Stimulated activated CD4-positive, alpha-beta T cell treated with anti-CD3 and anti-CD28 coated beads, Interleukin-2, amount 100 ng/mL, for 4 hours (primary cell): ENCODE measurements at regions not wholly inside any gene's neighbourhood (a gene's known extent, or its start where the extent isn't known, plus 50 kb on each side); places are given as distances from the start of the nearest gene placed in this dataset.
A peak's percentile ranks its signal among the peaks of the same experiment; 100 is the strongest.

ENCODE experiments used
- DNase-seq: peaks from one replicate; pipeline ENCODE4 v3.0.0-alpha.2; 2020; ENCODE audit warnings: low read depth

- no peak for DNase-seq
Measured at GRCh38 chr13:48181482-48182145, 51.4 kb upstream of the ITM2B start.

GRCh38 chr13:48178126-48178525 lies 54.9 kb upstream of the ITM2B start:
- DNase-seq = no peak

- DNase-seq = no peak
Measured at GRCh38 chr13:48176781-48177180, 56.2 kb upstream of the ITM2B start.

GRCh38 chr13:48175185-48175584 lies 57.8 kb upstream of the ITM2B start:
- no peak for DNase-seq

GRCh38 chr13:48167866-48168265 lies 65.1 kb upstream of the ITM2B start:
- DNase-seq = no peak

- DNase-seq = no peak
Measured at GRCh38 chr13:48165727-48166126, 67.3 kb upstream of the ITM2B start.

GRCh38 chr13:48165063-48165462 lies 67.9 kb upstream of the ITM2B start:
- no peak for DNase-seq

- DNase-seq = no peak
Measured at GRCh38 chr13:48163061-48163460, 68.2 kb upstream of the MED4 start.

GRCh38 chr13:48162217-48162616 lies 67.3 kb upstream of the MED4 start:
- DNase-seq = no peak

- DNase-seq = no peak
Measured at GRCh38 chr13:48161530-48162179, 66.8 kb upstream of the MED4 start.

GRCh38 chr13:48160606-48161278 lies 65.8 kb upstream of the MED4 start:
- DNase-seq = no peak

GRCh38 chr13:48159826-48160225 lies 64.9 kb upstream of the MED4 start:
- no peak for DNase-seq

- no peak for DNase-seq
Measured at GRCh38 chr13:48159401-48159800, 64.5 kb upstream of the MED4 start.

GRCh38 chr13:48158915-48159314 lies 64.0 kb upstream of the MED4 start:
- no peak for DNase-seq

GRCh38 chr13:48158290-48158689 lies 63.4 kb upstream of the MED4 start:
- no peak for DNase-seq

GRCh38 chr13:48156466-48156865 lies 61.6 kb upstream of the MED4 start:
- DNase-seq = peak; percentile 69

GRCh38 chr13:48155848-48156247 lies 60.9 kb upstream of the MED4 start:
- DNase-seq = peak; percentile 9

GRCh38 chr13:48154671-48155070 lies 59.8 kb upstream of the MED4 start:
- DNase-seq = no peak

GRCh38 chr13:48153186-48153585 lies 58.3 kb upstream of the MED4 start:
- DNase-seq = no peak

- no peak for DNase-seq
Measured at GRCh38 chr13:48151363-48152161, 56.7 kb upstream of the MED4 start.

- DNase-seq = no peak
Measured at GRCh38 chr13:48148454-48148853, 53.5 kb upstream of the MED4 start.

GRCh38 chr13:48146636-48147035 lies 51.7 kb upstream of the MED4 start:
- DNase-seq = no peak

- no peak for DNase-seq
Measured at GRCh38 chr13:48146122-48146521, 51.2 kb upstream of the MED4 start.
